ENCODE measurements at regions not wholly inside any gene's neighbourhood (a gene's known extent, or its start where the extent isn't known, plus 50 kb on each side); places are given as distances from the start of the nearest gene placed in this dataset.

- H3K4me1 Mint-ChIP-seq (ENCODE audit: low read depth) = no peaks in the 10 kb centered on the region
- no peak overlapping the region for H3K4me3 Mint-ChIP-seq
- H3K9me3 Mint-ChIP-seq = peaks cover 2 to 3% of the 10 kb centered on the region in 2 donors
- no peak overlapping the region for H3K27ac Mint-ChIP-seq
- ATAC-seq (replicated peaks in 1 of 2) = no peak
- H3K27me3 Mint-ChIP-seq (ENCODE audit: low read depth) = no peaks in the 10 kb centered on the region
- no peaks in the 10 kb centered on the region for H3K36me3 Mint-ChIP-seq (ENCODE audit: insufficient read depth in 2 of 2)
- no peak for DNase-seq
Observed at GRCh38 chr7:49424109-49424508, 349.3 kb upstream of the VWC2 start.

- H3K27ac Mint-ChIP-seq = no peak overlapping the region
- no peaks in the 10 kb centered on the region for H3K4me1 Mint-ChIP-seq (ENCODE audit: low read depth)
- ATAC-seq (replicated peaks in 1 of 2) (no peak), DNase-seq (no peak)
- H3K36me3 Mint-ChIP-seq (ENCODE audit: insufficient read depth in 2 of 2) = no peaks in the 10 kb centered on the region
- peaks cover 2 to 3% of the 10 kb centered on the region in 2 donors for H3K9me3 Mint-ChIP-seq
- no peak overlapping the region for H3K4me3 Mint-ChIP-seq
- no peaks in the 10 kb centered on the region for H3K27me3 Mint-ChIP-seq (ENCODE audit: low read depth)
Observed at GRCh38 chr7:49425277-49425818, 348.1 kb upstream of the VWC2 start.

GRCh38 chr7:49432254-49432653 is 341.2 kb upstream of the VWC2 start:
- no peak overlapping the region for H3K4me3 Mint-ChIP-seq
- no peaks in the 10 kb centered on the region for H3K27me3 Mint-ChIP-seq (ENCODE audit: low read depth)
- H3K4me1 Mint-ChIP-seq (ENCODE audit: low read depth) = no peaks in the 10 kb centered on the region
- DNase-seq (no peak), ATAC-seq (replicated peaks in 1 of 2) (no peak)
- peaks cover 5 to 6% of the 10 kb centered on the region in 2 donors for H3K9me3 Mint-ChIP-seq
- no peak overlapping the region for H3K27ac Mint-ChIP-seq
- no peaks in the 10 kb centered on the region for H3K36me3 Mint-ChIP-seq (ENCODE audit: insufficient read depth in 2 of 2)

- Mint-ChIP-seq H3K27ac (no peak overlapping the region), H3K27me3 (ENCODE audit: low read depth) (no peaks in the 10 kb centered on the region), H3K9me3 (peaks cover 2 to 6% of the 10 kb centered on the region in 2 donors), H3K36me3 (ENCODE audit: insufficient read depth in 2 of 2) (no peaks in the 10 kb centered on the region), H3K4me3 (no peak overlapping the region), H3K4me1 (ENCODE audit: low read depth) (no peaks in the 10 kb centered on the region)
- DNase-seq = no peak
- no peak for ATAC-seq (replicated peaks in 1 of 2)
Observed at GRCh38 chr7:49433794-49434193, 339.6 kb upstream of the VWC2 start.

GRCh38 chr7:49434846-49435245 is 338.6 kb upstream of the VWC2 start:
- H3K9me3 Mint-ChIP-seq = peaks cover 2 to 6% of the 10 kb centered on the region in 2 donors

GRCh38 chr7:49438281-49438680 is 335.2 kb upstream of the VWC2 start:
- ATAC-seq (replicated peaks in 1 of 2) = no peak
- Mint-ChIP-seq H3K9me3 (peaks cover 2 to 4% of the 10 kb centered on the region in 2 donors), H3K4me3 (no peak overlapping the region), H3K4me1 (ENCODE audit: low read depth) (no peaks in the 10 kb centered on the region), H3K27me3 (ENCODE audit: low read depth) (no peaks in the 10 kb centered on the region), H3K27ac (no peak overlapping the region), H3K36me3 (ENCODE audit: insufficient read depth in 2 of 2) (no peaks in the 10 kb centered on the region)
- no peak for DNase-seq

More at GRCh38 chr7:49434846-49435245, 338.6 kb upstream of the VWC2 start:
- ATAC-seq (replicated peaks in 1 of 2) (no peak), DNase-seq (no peak)
- H3K36me3 Mint-ChIP-seq (ENCODE audit: insufficient read depth in 2 of 2) = no peaks in the 10 kb centered on the region
- H3K4me1 Mint-ChIP-seq (ENCODE audit: low read depth) = no peaks in the 10 kb centered on the region
- H3K4me3 Mint-ChIP-seq = no peak overlapping the region
- no peaks in the 10 kb centered on the region for H3K27me3 Mint-ChIP-seq (ENCODE audit: low read depth)
- H3K27ac Mint-ChIP-seq = no peak overlapping the region

GRCh38 chr7:49443515-49443914 is 329.9 kb upstream of the VWC2 start:
- Mint-ChIP-seq H3K27me3 (ENCODE audit: low read depth) (no peaks in the 10 kb centered on the region), H3K4me3 (no peak overlapping the region), H3K27ac (no peak overlapping the region), H3K9me3 (peaks cover 2 to 4% of the 10 kb centered on the region in 2 donors), H3K36me3 (ENCODE audit: insufficient read depth in 2 of 2) (no peaks in the 10 kb centered on the region), H3K4me1 (ENCODE audit: low read depth) (no peaks in the 10 kb centered on the region)
- ATAC-seq (replicated peaks in 1 of 2) (no peak), DNase-seq (no peak)

GRCh38 chr7:49453486-49453885 is 320.0 kb upstream of the VWC2 start:
- Mint-ChIP-seq H3K36me3 (ENCODE audit: insufficient read depth in 2 of 2) (peaks cover 0 to 5% of the 10 kb centered on the region in 2 donors), H3K27me3 (ENCODE audit: low read depth) (no peaks in the 10 kb centered on the region), H3K4me3 (no peak overlapping the region), H3K9me3 (peaks cover 0 to 5% of the 10 kb centered on the region in 2 donors), H3K4me1 (ENCODE audit: low read depth) (no peaks in the 10 kb centered on the region), H3K27ac (no peak overlapping the region)
- no peak for DNase-seq
- ATAC-seq (replicated peaks in 1 of 2) = no peak

GRCh38 chr7:49479441-49479840 is 294.0 kb upstream of the VWC2 start:
- Mint-ChIP-seq H3K4me3 (no peak overlapping the region), H3K9me3 (peaks cover 2 to 6% of the 10 kb centered on the region in 2 donors), H3K4me1 (ENCODE audit: low read depth) (no peaks in the 10 kb centered on the region), H3K36me3 (ENCODE audit: insufficient read depth in 2 of 2) (no peaks in the 10 kb centered on the region), H3K27ac (no peak overlapping the region), H3K27me3 (ENCODE audit: low read depth) (no peaks in the 10 kb centered on the region)
- DNase-seq (no peak), ATAC-seq (replicated peaks in 1 of 2) (no peak)

GRCh38 chr7:49479936-49480544 is 293.4 kb upstream of the VWC2 start:
- Mint-ChIP-seq H3K27ac (no peak overlapping the region), H3K9me3 (peaks cover 2 to 6% of the 10 kb centered on the region in 2 donors), H3K27me3 (ENCODE audit: low read depth) (no peaks in the 10 kb centered on the region), H3K4me3 (no peak overlapping the region), H3K4me1 (ENCODE audit: low read depth) (no peaks in the 10 kb centered on the region), H3K36me3 (ENCODE audit: insufficient read depth in 2 of 2) (no peaks in the 10 kb centered on the region)
- DNase-seq (no peak), ATAC-seq (replicated peaks in 1 of 2) (no peak)

- Mint-ChIP-seq H3K9me3 (peaks cover 2 to 4% of the 10 kb centered on the region in 2 donors), H3K36me3 (ENCODE audit: insufficient read depth in 2 of 2) (no peaks in the 10 kb centered on the region), H3K27me3 (ENCODE audit: low read depth) (no peaks in the 10 kb centered on the region), H3K4me3 (no peak overlapping the region), H3K4me1 (ENCODE audit: low read depth) (no peaks in the 10 kb centered on the region), H3K27ac (no peak overlapping the region)
- DNase-seq = no peak
- no peak for ATAC-seq (replicated peaks in 1 of 2)
Observed at GRCh38 chr7:49481075-49481474, 292.4 kb upstream of the VWC2 start.

- H3K27me3 Mint-ChIP-seq (ENCODE audit: low read depth) = no peaks in the 10 kb centered on the region
- H3K27ac Mint-ChIP-seq = no peak overlapping the region
- H3K4me1 Mint-ChIP-seq (ENCODE audit: low read depth) = no peaks in the 10 kb centered on the region
- ATAC-seq (replicated peaks in 1 of 2) (no peak), DNase-seq (no peak)
- no peaks in the 10 kb centered on the region for H3K36me3 Mint-ChIP-seq (ENCODE audit: insufficient read depth in 2 of 2)
- no peak overlapping the region for H3K4me3 Mint-ChIP-seq
- H3K9me3 Mint-ChIP-seq = no peaks in the 10 kb centered on the region
Observed at GRCh38 chr7:49483142-49483541, 290.3 kb upstream of the VWC2 start.

- H3K9me3 Mint-ChIP-seq = no peaks in the 10 kb centered on the region
- H3K4me1 Mint-ChIP-seq (ENCODE audit: low read depth) = no peaks in the 10 kb centered on the region
- no peak overlapping the region for H3K4me3 Mint-ChIP-seq
- H3K27ac Mint-ChIP-seq = no peak overlapping the region
- no peaks in the 10 kb centered on the region for H3K27me3 Mint-ChIP-seq (ENCODE audit: low read depth)
- no peaks in the 10 kb centered on the region for H3K36me3 Mint-ChIP-seq (ENCODE audit: insufficient read depth in 2 of 2)
- DNase-seq (no peak), ATAC-seq (replicated peaks in 1 of 2) (no peak)
Observed at GRCh38 chr7:49486974-49487829, 286.2 kb upstream of the VWC2 start.
